HG03139 (cell line): ENCODE measurements at regions not wholly inside any gene's neighbourhood (a gene's known extent, or its start where the extent isn't known, plus 50 kb on each side); places are given as distances from the start of the nearest gene placed in this dataset.
A peak's percentile ranks its signal among the peaks of the same experiment; 100 is the strongest.
"Not testable (repeated sequence)": the region's sequence is repeated elsewhere in the genome, so short reads cannot be mapped to it uniquely, and the experiment has no call there.

Experiments used
- ATAC-seq: cut with Tn5 transposase; IDR thresholded peaks from one replicate; pipeline ENCODE4 v1.9.1; 2021; ENCODE audit not compliant: unreplicated experiment

GRCh38 chr6:130603391-130603790 lies 223.8 kb upstream of the SMLR1 start:
- ATAC-seq = no peak

- no peak for ATAC-seq
Measured at GRCh38 chr6:130604841-130605399, 222.3 kb upstream of the SMLR1 start.

GRCh38 chr6:130610303-130610702 lies 216.9 kb upstream of the SMLR1 start:
- no peak for ATAC-seq

GRCh38 chr6:130611366-130611765 lies 215.8 kb upstream of the SMLR1 start:
- ATAC-seq = no peak

GRCh38 chr6:130613176-130613575 lies 214.0 kb upstream of the SMLR1 start:
- ATAC-seq = no peak

- no peak for ATAC-seq
Measured at GRCh38 chr6:130615816-130616215, 211.4 kb upstream of the SMLR1 start.

- ATAC-seq = no peak
Measured at GRCh38 chr6:130617658-130618057, 209.5 kb upstream of the SMLR1 start.

GRCh38 chr6:130618806-130619205 lies 208.4 kb upstream of the SMLR1 start:
- ATAC-seq = not testable (repeated sequence)

GRCh38 chr6:130620338-130620781 lies 206.8 kb upstream of the SMLR1 start:
- ATAC-seq = no peak

GRCh38 chr6:130622142-130622541 lies 205.1 kb upstream of the SMLR1 start:
- no peak for ATAC-seq

- ATAC-seq = no peak
Measured at GRCh38 chr6:130624046-130624445, 203.2 kb upstream of the SMLR1 start.

- peak; percentile 55 for ATAC-seq
Measured at GRCh38 chr6:130625825-130626527, 201.2 kb upstream of the SMLR1 start.

GRCh38 chr6:130628862-130629261 lies 198.3 kb upstream of the SMLR1 start:
- no peak for ATAC-seq

GRCh38 chr6:130629640-130630039 lies 197.6 kb upstream of the SMLR1 start:
- ATAC-seq = no peak

GRCh38 chr6:130632277-130632676 lies 194.9 kb upstream of the SMLR1 start:
- no peak for ATAC-seq

- no peak for ATAC-seq
Measured at GRCh38 chr6:130632897-130633296, 194.3 kb upstream of the SMLR1 start.

- ATAC-seq = no peak
Measured at GRCh38 chr6:130643361-130643760, 183.8 kb upstream of the SMLR1 start.

GRCh38 chr6:130644175-130644574 lies 183.0 kb upstream of the SMLR1 start:
- ATAC-seq = no peak

GRCh38 chr6:130644769-130645168 lies 182.4 kb upstream of the SMLR1 start:
- not testable (repeated sequence) for ATAC-seq

GRCh38 chr6:130647246-130647645 lies 180.0 kb upstream of the SMLR1 start:
- ATAC-seq = no peak

GRCh38 chr6:130655586-130655985 lies 171.6 kb upstream of the SMLR1 start:
- ATAC-seq = no peak

GRCh38 chr6:130661077-130661476 lies 166.1 kb upstream of the SMLR1 start:
- no peak for ATAC-seq

- no peak for ATAC-seq
Measured at GRCh38 chr6:130666786-130667185, 160.4 kb upstream of the SMLR1 start.
